AG08396 (cell line): ENCODE measurements at regions not wholly inside any gene's neighbourhood (a gene's known extent, or its start where the extent isn't known, plus 50 kb on each side); places are given as distances from the start of the nearest gene placed in this dataset.
"Not testable (repeated sequence)": the region's sequence is repeated elsewhere in the genome, so short reads cannot be mapped to it uniquely, and the experiment has no call there.

Source experiments
- DNase-seq: peaks from one replicate; pipeline ENCODE4 v3.0.0; 2012; ENCODE audit warnings: low spot score, mixed read lengths

DNA sequence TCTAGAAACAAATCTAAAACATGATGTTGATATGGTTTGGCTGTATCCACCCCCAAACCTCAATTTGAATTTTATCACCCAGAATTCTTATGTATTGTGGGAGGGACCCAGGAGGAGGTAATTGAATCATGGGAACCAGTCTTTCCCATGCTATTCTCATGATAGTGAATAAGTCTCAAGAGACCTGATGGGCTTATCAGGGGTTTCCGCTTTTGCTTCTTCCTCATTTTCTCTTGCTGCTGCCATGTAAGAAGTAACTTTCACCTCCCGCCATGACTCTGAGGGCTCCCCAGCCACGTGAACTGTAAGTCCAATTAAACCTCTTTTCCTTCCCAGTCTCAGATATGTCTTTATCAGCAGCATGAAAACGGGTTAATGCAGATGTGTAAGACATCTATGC is 232.7 kb upstream of the ONECUT1 start:
- no peak for DNase-seq

DNA sequence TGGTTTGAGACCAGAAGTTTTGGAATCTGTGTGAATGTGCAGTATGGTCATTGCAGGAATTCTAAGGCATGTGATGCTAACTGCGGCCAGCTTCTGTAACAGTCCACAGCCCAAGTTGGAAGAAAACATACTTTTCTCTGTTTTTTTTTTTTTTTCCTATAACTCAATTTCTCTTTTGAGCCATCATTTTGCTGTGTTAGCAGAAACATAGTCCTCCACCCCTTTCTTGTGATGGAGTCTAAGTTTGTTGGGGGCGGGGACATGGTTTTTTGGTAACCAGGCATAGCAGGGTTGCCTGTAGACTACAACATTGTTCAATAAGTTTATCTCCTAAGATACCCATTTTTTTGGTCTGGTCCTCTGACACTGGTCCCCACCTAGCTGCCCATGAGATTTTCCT is 223.2 kb upstream of the ONECUT1 start:
- DNase-seq = no peak

GRCh38 chr15:53011779-53012178 is 221.6 kb upstream of the ONECUT1 start:
- not testable (repeated sequence) for DNase-seq

- no peak for DNase-seq
Measured at GRCh38 chr15:53009093-53009492, 219.0 kb upstream of the ONECUT1 start.

DNA sequence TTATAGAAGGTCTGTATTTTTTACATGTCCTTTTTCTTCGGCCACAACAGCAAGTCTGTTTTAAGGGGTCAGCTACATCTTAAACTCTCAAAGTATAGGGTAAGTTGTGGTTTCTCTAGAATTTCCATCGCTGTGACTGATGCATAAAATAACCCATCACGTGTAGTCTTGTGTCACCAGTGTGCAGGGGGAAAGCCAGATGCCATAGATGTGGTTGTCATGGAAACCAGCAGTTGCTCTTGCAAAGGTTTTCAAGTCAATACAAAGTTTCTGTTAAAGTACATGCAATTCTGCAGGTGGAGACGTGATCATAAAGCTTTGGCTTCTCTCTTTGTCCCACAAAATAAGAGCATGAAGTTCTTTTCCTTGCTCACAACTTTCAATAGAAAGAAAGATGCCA is 210.3 kb upstream of the ONECUT1 start:
- no peak for DNase-seq

DNA sequence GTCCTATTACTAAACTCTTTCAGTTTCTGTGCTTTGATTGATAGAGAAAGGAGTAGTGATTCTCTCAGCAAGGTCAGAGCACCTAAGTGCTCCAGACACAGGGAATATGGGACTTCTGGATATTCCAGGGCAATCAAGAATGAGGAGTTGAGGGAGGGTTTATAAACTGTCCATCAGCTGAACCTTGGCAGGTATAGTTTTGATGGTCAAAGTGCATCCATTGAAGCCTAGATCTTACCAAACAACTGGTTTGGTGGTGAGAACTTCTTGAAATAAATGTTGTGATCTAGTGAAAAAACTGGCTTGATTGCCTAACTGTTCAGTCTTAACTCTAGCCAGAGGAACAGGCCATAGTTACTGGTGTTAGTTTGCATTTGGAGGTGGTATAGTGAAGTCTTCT is 207.0 kb upstream of the ONECUT1 start:
- DNase-seq = no peak

DNA sequence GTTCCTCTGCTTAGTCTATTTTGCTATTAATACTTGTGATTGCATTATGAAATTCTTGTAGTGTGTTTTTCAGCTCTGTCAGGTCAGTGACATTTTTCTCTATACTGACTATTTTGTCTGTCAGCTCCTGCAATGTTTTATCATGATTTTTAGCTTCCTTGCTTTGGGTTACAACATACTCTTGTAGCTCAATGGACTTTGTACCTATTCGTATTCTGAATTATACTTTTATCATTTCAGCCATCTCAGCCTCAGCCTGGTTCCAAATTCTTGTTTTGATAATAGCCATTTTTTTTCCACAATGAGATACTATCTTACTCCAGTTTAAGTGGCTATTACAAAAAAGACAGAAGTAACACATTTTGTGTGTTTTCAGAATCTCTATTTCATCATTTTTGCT is 204.2 kb upstream of the ONECUT1 start:
- no peak for DNase-seq

DNA sequence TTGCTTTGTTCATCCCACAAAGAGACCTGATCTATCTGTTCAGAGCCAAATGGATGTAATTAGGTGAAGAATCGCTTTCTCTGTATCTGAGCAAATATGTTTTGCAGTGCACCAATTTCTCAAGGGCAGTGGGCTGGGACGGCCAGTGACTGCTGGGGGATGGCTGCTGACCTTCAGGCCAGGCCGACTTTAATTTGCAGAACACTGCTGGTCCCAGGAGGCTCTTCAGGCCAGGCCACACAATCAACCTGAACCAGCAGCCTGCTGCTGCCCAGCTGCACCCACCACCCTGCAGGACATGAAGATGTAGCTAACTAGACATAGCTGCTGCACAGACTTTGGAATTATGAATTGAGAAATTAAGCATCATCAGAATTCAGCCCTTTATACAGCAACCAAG is 194.4 kb upstream of the ONECUT1 start:
- no peak for DNase-seq

DNA sequence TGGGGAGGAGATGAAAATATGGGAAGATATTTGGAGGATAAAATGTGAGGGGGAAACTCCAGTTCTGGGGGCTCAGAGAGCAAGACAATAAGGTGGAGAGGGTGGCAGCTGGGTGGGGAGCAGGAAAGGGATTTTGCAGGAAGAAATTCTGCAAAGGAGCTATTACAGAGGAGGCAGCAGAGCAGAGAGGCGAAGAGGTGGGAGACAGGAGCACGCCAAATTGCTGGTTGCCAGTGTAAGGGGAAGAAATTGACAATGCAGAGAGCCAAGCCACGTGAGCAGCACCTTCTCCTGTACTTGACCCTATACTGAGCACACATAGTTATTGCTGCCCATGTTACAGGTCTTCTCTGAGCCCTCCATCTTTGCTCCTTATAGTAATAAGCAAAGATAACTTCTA is 190.3 kb upstream of the ONECUT1 start:
- no peak for DNase-seq

DNA sequence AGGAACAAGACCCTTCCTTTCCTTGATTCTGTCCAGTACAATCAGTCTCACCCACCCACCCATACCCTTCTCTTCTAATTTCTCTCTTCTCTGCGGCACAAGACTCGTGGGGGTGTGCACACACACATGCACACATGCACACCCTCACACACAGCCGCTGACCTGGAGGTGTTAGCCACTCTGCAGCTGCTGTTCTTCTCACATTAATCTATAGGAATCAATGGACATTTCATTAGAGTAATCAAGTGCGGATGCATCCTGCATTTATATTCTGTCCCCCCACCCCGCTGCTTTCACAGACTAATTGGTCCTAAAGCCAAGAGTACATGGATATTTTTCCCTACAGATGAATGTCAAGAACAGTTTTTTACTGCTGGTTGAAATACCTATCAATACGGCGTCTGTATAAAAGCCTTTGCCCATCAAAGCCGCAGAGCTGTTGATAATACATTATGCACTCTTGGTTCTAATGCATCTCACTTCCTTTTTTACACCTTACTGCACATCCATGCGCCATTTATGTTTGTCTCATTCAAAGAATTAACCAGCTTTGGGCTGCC is 186.5 kb upstream of the ONECUT1 start:
- no peak for DNase-seq

DNA sequence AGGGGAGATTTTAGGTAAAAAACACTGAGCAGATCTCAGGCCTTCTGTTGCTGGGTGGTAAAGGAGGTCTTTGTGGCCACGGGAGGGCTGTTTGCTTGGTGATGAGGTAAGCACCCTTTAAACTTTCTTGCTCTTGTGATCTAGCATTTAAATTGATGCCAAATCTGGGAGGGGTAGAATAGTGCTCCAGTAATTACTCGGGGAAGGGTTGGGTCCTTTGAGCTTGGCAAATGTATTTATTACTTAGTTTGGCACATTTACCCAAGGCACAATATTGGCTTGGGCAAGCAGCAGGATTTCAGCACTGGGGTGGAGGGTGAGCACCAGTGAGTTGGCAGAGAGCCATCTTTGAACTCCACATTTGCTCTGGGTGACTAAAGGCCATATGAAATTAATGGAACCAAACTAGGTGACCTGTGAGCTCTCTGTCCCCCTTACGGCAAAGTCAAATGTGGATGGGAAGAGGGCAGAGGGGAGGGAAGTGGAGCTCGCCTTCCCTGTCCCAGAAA is 185.9 kb upstream of the ONECUT1 start:
- no peak for DNase-seq

DNA sequence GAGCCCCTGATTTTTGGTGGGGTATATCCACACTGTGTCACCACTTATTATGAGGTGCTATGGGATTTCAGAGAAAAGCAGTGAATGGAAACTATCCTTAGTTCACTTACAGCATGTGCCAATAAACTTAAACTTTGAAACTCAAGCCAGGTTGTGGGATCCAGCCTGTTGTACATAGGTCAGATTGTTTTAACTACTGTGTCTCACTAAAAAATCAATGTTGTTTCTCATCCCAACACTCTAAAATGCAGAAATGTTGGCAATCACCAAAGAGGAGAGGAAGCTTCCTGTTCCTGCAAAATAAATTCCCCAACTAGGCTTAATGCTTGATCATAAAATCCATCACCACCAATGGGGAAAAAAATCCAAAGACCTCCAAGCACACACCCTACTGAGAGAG is 173.7 kb upstream of the ONECUT1 start:
- no peak for DNase-seq

DNA sequence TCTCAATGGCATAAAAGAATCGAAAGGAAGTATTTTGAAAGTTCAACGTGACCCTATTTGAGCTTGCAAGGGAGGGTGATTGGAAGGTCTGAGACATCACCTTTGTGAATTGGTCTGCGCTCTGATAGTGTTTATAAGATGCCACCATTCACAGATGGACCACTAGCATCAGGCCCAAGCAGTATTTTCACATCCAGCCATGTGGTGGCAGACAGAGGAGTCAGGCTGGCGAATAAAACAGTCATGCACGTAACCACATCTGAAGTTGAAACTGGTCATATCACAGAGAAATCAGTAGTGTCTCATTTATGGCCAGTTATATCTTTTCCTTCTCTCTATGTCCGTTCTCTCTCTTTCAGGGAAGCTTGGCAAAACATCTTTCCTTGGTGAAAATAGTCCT is 170.1 kb upstream of the ONECUT1 start:
- no peak for DNase-seq

GRCh38 chr15:52943746-52944145 is 153.6 kb upstream of the ONECUT1 start:
- no peak for DNase-seq

DNA sequence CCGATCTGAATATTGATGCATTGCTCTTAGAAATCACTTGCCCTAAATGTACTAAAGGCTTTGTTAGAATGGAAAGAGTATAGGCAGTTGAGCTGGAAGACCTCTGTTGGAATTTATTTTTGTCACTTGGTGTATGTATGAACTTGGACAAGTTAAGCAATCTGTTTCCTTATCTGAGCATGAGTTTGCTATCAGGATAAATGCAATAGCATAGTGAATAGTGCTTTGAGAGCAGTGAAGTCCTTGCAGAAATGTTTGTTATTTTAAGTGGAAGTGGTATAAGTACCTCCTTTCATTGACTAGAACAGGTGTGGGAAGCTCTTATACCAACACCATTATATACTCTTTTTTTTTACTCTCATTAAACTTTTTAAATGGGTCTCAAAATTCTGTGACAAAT is 146.4 kb upstream of the ONECUT1 start:
- no peak for DNase-seq

DNA sequence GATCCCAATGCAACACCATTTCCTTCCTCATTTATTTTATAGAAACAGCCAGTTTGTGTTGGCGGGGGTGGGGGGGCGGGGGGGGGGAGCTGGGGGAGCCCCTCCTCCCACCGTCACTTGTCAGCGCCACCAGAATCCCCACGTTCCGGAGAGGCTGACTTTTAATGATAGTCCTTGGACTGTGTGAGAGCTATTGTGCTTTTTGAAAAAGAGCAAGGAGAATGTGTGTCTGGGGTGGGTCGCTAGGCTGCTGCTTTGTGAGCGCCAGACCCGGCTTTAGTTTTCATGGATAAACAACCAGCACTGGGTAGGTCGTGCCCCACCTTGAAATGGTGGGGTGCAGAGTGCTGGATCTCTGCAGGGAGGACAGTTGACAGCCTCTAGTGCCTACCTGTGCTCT is 135.0 kb upstream of the ONECUT1 start:
- DNase-seq = no peak

- DNase-seq = no peak
Measured at GRCh38 chr15:52924630-52925029, 134.5 kb upstream of the ONECUT1 start.

- DNase-seq = no peak
Measured at GRCh38 chr15:52923626-52924025, 133.5 kb upstream of the ONECUT1 start.

GRCh38 chr15:52922871-52923270 is 132.7 kb upstream of the ONECUT1 start:
- DNase-seq = no peak

GRCh38 chr15:52912172-52912571 is 122.0 kb upstream of the ONECUT1 start:
- no peak for DNase-seq

GRCh38 chr15:52893338-52893737 is 103.2 kb upstream of the ONECUT1 start:
- DNase-seq = no peak

DNA sequence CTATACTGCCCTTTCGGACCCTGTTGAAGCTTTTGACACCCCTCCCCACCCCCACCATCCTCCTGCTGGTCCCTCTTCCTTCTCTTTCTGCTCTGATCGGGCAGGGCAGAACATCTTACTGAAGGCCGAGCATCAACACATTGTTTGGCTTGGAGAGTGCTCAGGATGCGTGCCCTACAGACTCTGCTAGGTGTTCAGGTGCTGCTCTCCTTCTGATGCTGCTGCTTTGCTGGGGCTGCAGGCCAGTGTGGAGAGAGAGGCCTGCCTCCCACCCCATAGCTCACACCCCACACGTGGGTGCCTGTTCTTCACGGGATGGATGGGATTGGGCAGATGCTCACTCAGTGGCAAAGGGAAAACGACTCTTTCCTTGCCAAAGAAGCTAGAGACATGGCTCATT is 89.8 kb upstream of the ONECUT1 start:
- no peak for DNase-seq

GRCh38 chr15:52879145-52879544 is 89.0 kb upstream of the ONECUT1 start:
- DNase-seq = no peak

GRCh38 chr15:52876991-52877663 is 87.0 kb upstream of the ONECUT1 start:
- DNase-seq = no peak
